H1 (cell line): ENCODE measurements at regions not wholly inside any gene's neighbourhood (a gene's known extent, or its start where the extent isn't known, plus 50 kb on each side); places are given as distances from the start of the nearest gene placed in this dataset.

Source experiments
- CTCF ChIA-PET: fragments of 300-600 bp; sonication (Branson Sonifier 250); formaldehyde crosslinking; loops from one replicate; lab custom pipeline; 2021; ENCODE audit not compliant: partially characterized antibody; lab: Charles Lee
- POLR2A ChIA-PET: fragments of 300-600 bp; sonication (Branson Sonifier 250); formaldehyde crosslinking; loops from one replicate; lab custom pipeline; 2021; ENCODE audit warnings: inconsistent platforms; ENCODE audit not compliant: partially characterized antibody; lab: Charles Lee
- DNase-seq, 2 experiments: peaks; one replicate each; pipeline versions ENCODE4 v3.0.0 to v3.0.0-alpha.2; 2010 to 2022; ENCODE audit warnings: low spot score in 2 of 2, low read depth in 1 of 2, mixed read lengths in 1 of 2
- FAIRE-seq: peaks from 2 replicates; lab custom pipeline; 2011; peaks lifted over from hg19 to GRCh38; lab: Jason Lieb, UNC
- H2AFZ ChIP-seq: 2 replicates; pipeline ENCODE4 v1.8.1; 2012; ENCODE audit warnings: low read length, inconsistent platforms
- H2AK5ac ChIP-seq: 2 replicates; pipeline ENCODE4 v1.6.1; 2013; ENCODE audit warnings: low read depth, low read length
- H2BK120ac ChIP-seq: replicated peaks from 2 replicates; pipeline ENCODE3; 2013; ENCODE audit warnings: low read depth, low read length, inconsistent platforms
- H2BK12ac ChIP-seq: 2 replicates; pipeline ENCODE4 v1.6.1; 2013; ENCODE audit warnings: low read depth, low read length
- H2BK15ac ChIP-seq: 2 replicates; pipeline ENCODE4 v1.6.1; 2013; ENCODE audit warnings: low read length
- H2BK20ac ChIP-seq: 2 replicates; pipeline ENCODE4 v1.6.1; 2013; ENCODE audit warnings: low read length
- H2BK5ac ChIP-seq: 2 replicates; pipeline ENCODE4 v1.6.1; 2013; ENCODE audit warnings: low read depth, low read length
- H3K14ac ChIP-seq: 2 replicates; pipeline ENCODE4 v1.6.1; 2013; ENCODE audit warnings: inconsistent platforms; ENCODE audit not compliant: insufficient read length
- H3K18ac ChIP-seq: 2 replicates; pipeline ENCODE4 v1.6.1; 2013; ENCODE audit warnings: low read length; ENCODE audit errors: extremely low read depth
- H3K23ac ChIP-seq: 2 replicates; pipeline ENCODE4 v1.6.1; 2013; ENCODE audit warnings: inconsistent platforms; ENCODE audit not compliant: insufficient read length
- H3K23me2 ChIP-seq: 2 replicates; pipeline ENCODE4 v1.6.1; 2013; ENCODE audit warnings: low read depth, low read length
- H3K27ac ChIP-seq: 2 replicates; pipeline ENCODE4 v1.6.1; 2011; ENCODE audit warnings: low read depth, low read length, inconsistent platforms
- H3K27me3 ChIP-seq, 4 experiments: replicated peaks in 1 of 4; 1 replicate in 1 of 4; 2 replicates in 3 of 4; pipeline versions ENCODE4 v1.6.1 to v1.8.1; 2011 to 2013; ENCODE audit warnings: low read length in 3 of 4, mild to moderate bottlenecking in 3 of 4, inconsistent platforms in 2 of 4, mixed read lengths in 2 of 4, moderate library complexity in 1 of 4; ENCODE audit not compliant: control insufficient read depth in 3 of 4, insufficient read depth in 3 of 4; ENCODE audit errors: extremely low read depth in 1 of 4
- H3K36me3 ChIP-seq, 4 experiments: 2 replicates each; pipeline versions ENCODE4 v1.6.1 to v1.8.1; 2011 to 2013; ENCODE audit warnings: mild to moderate bottlenecking in 4 of 4, low read length in 3 of 4, moderate library complexity in 2 of 4, control low read depth in 1 of 4, inconsistent platforms in 1 of 4; ENCODE audit not compliant: insufficient read depth in 4 of 4, control insufficient read depth in 2 of 4
- H3K4ac ChIP-seq: replicated peaks from 2 replicates; pipeline ENCODE3; 2013; ENCODE audit warnings: low read length, low read depth, mixed read lengths, inconsistent platforms; ENCODE audit not compliant: insufficient read length
- H3K4me1 ChIP-seq, 4 experiments: replicated peaks in 1 of 4; 1 replicate in 1 of 4; 2 replicates in 3 of 4; pipeline versions ENCODE4 v1.6.1 to v1.8.1; 2011 to 2013; ENCODE audit warnings: low read length in 3 of 4, inconsistent platforms in 2 of 4, mixed read lengths in 1 of 4; ENCODE audit not compliant: insufficient read depth in 4 of 4, control insufficient read depth in 3 of 4
- H3K4me2 ChIP-seq, 2 experiments: 2 replicates each; pipeline versions ENCODE4 v1.6.1 to v1.8.1; 2011 to 2013; ENCODE audit warnings: low read depth in 2 of 2, low read length in 2 of 2, control low read depth in 1 of 2, inconsistent platforms in 1 of 2, mild to moderate bottlenecking in 1 of 2; ENCODE audit not compliant: insufficient read depth in 1 of 2
- H3K4me3 ChIP-seq, 4 experiments: fragments of 200-600, 300-600 bp in 1 of 4; sonication (generic), shearing (Covaris generic), sonication (Bioruptor Twin) in 1 of 4; 2 replicates each; pipeline versions ENCODE4 v1.5.1 to v1.8.1; 2011 to 2016; ENCODE audit warnings: low read length in 4 of 4, low read depth in 3 of 4, control low read depth in 2 of 4, inconsistent platforms in 2 of 4, mild to moderate bottlenecking in 2 of 4, mixed read lengths in 1 of 4, moderate library complexity in 1 of 4; ENCODE audit not compliant: insufficient read depth in 2 of 4; ENCODE audit errors: extremely low read depth in 1 of 4
- H3K56ac ChIP-seq: replicated peaks from 2 replicates; pipeline ENCODE3; 2013; ENCODE audit warnings: low read depth, mild to moderate bottlenecking, mixed read lengths, low read length, inconsistent platforms; ENCODE audit not compliant: insufficient read length
- H3K79me1 ChIP-seq: 2 replicates; pipeline ENCODE4 v1.6.1; 2013; ENCODE audit warnings: low read depth, low read length, control low read depth
- H3K79me2 ChIP-seq, 2 experiments: 2 replicates each; pipeline versions ENCODE4 v1.6.1 to v1.8.1; 2012 to 2013; ENCODE audit warnings: low read length in 2 of 2, mild to moderate bottlenecking in 2 of 2, inconsistent platforms in 1 of 2; ENCODE audit not compliant: insufficient read depth in 2 of 2, control insufficient read depth in 1 of 2
- H3K9ac ChIP-seq, 4 experiments: replicated peaks in 1 of 4; 1 replicate in 1 of 4; 2 replicates in 3 of 4; pipeline versions ENCODE4 v1.6.1 to v1.8.1; 2011 to 2013; ENCODE audit warnings: low read depth in 3 of 4, low read length in 3 of 4, control low read depth in 2 of 4, mild to moderate bottlenecking in 2 of 4, moderate library complexity in 2 of 4, inconsistent platforms in 1 of 4; ENCODE audit errors: extremely low read depth in 1 of 4
- H3K9me3 ChIP-seq, 2 experiments: 2 replicates each; pipeline versions ENCODE4 v1.6.1 to v1.8.1; 2012 to 2013; ENCODE audit warnings: mild to moderate bottlenecking in 2 of 2, moderate library complexity in 2 of 2, control low read depth in 1 of 2, inconsistent platforms in 1 of 2, low read depth in 1 of 2, low read length in 1 of 2, mixed read lengths in 1 of 2; ENCODE audit not compliant: insufficient read depth in 2 of 2
- H4K20me1 ChIP-seq, 2 experiments: replicated peaks in 1 of 2; 2 replicates each; pipeline versions ENCODE3 to v1.8.1; 2011 to 2013; ENCODE audit warnings: inconsistent platforms in 2 of 2, low read length in 2 of 2, mild to moderate bottlenecking in 1 of 2; ENCODE audit not compliant: insufficient read depth in 2 of 2, control insufficient read depth in 1 of 2
- H4K5ac ChIP-seq: 2 replicates; pipeline ENCODE4 v1.6.1; 2013; ENCODE audit warnings: low read length, low read depth, mixed read lengths, inconsistent platforms; ENCODE audit not compliant: insufficient read length
- H4K8ac ChIP-seq: 2 replicates; pipeline ENCODE4 v1.8.0; 2013; ENCODE audit warnings: mild to moderate bottlenecking, moderate library complexity, low read length, inconsistent platforms; ENCODE audit not compliant: insufficient read depth; ENCODE audit errors: extremely low read depth
- H4K91ac ChIP-seq: replicated peaks from 2 replicates; pipeline ENCODE3; 2013; ENCODE audit warnings: low read length, mixed read lengths, inconsistent platforms; ENCODE audit not compliant: insufficient read length
- BRCA1 ChIP-seq: IDR thresholded peaks from 2 replicates; pipeline ENCODE4 v1.6.1; 2012; ENCODE audit warnings: low read depth, low read length, improper control_type of control experiment
- CBX8 ChIP-seq: fragments of 300-800, 300-1000 bp; sonication (generic); IDR thresholded peaks from 2 replicates; pipeline ENCODE4 v1.7.1; 2016; ENCODE audit warnings: low read depth, low read length, borderline replicate concordance
- CTBP2 ChIP-seq: IDR thresholded peaks from 2 replicates; pipeline ENCODE4 v1.7.0; 2011; ENCODE audit warnings: borderline replicate concordance, mild to moderate bottlenecking, moderate library complexity, mixed read lengths, low read length; ENCODE audit not compliant: insufficient read depth, insufficient read length
- EGR1 ChIP-seq: IDR thresholded peaks from 2 replicates; pipeline ENCODE4 v1.6.1; 2011; ENCODE audit warnings: low read depth, low read length, borderline replicate concordance
- GABPA ChIP-seq: IDR thresholded peaks from 2 replicates; pipeline ENCODE4 v1.6.1; 2011; ENCODE audit warnings: mild to moderate bottlenecking, low read length, moderate library complexity, borderline replicate concordance; ENCODE audit not compliant: insufficient read depth
- HDAC6 ChIP-seq: IDR thresholded peaks from one replicate; pipeline ENCODE4 v1.7.1; 2012; ENCODE audit warnings: low read depth, mild to moderate bottlenecking, inconsistent platforms, low read length, moderate library complexity
- JUN ChIP-seq: IDR thresholded peaks from 2 replicates; pipeline ENCODE4 v1.6.1; 2011; ENCODE audit warnings: low read depth, mild to moderate bottlenecking, improper control_type of control experiment, low read length
- KDM1A ChIP-seq: fragments of 200-600, 300-600 bp; sonication (generic); IDR thresholded peaks from 2 replicates; pipeline ENCODE4 v1.7.1; 2016; ENCODE audit warnings: mild to moderate bottlenecking, low read length, borderline replicate concordance
- MAFK ChIP-seq: IDR thresholded peaks from 2 replicates; pipeline ENCODE4 v1.6.1; 2012; ENCODE audit warnings: low read depth, mild to moderate bottlenecking, improper control_type of control experiment, low read length
- NANOG ChIP-seq: IDR thresholded peaks from 2 replicates; pipeline ENCODE4 v1.6.1; 2011; ENCODE audit warnings: low read length, low read depth, mild to moderate bottlenecking, inconsistent platforms; ENCODE audit not compliant: insufficient read depth, poor library complexity, severe bottlenecking
- NRF1 ChIP-seq: IDR thresholded peaks from 2 replicates; pipeline ENCODE4 v1.6.1; 2011; ENCODE audit warnings: mild to moderate bottlenecking, low read depth, low read length, improper control_type of control experiment
- RXRA ChIP-seq: IDR thresholded peaks from 2 replicates; pipeline ENCODE4 v1.6.1; 2011; ENCODE audit warnings: low read depth, mild to moderate bottlenecking, low read length, moderate library complexity; ENCODE audit not compliant: insufficient read depth
- SP1 ChIP-seq: IDR thresholded peaks from 2 replicates; pipeline ENCODE4 v1.6.1; 2011; ENCODE audit warnings: low read depth, low read length
- SP2 ChIP-seq: IDR thresholded peaks from 2 replicates; pipeline ENCODE4 v1.6.1; 2012; ENCODE audit warnings: mild to moderate bottlenecking, low read length, inconsistent platforms
- SP4 ChIP-seq: IDR thresholded peaks from 2 replicates; pipeline ENCODE4 v1.6.1; 2012; ENCODE audit warnings: low read length, inconsistent platforms
- TBP ChIP-seq: IDR thresholded peaks from 2 replicates; pipeline ENCODE4 v1.6.1; 2011; ENCODE audit warnings: low read depth, low read length, improper control_type of control experiment
- TEAD4 ChIP-seq: IDR thresholded peaks from 2 replicates; pipeline ENCODE4 v1.6.1; 2012; ENCODE audit warnings: low read depth, low read length, inconsistent platforms, mixed read lengths
- WGBS, 2 experiments: shearing (Covaris generic) in 1 of 2; methylation state at CpG; one replicate each; pipeline versions ENCODE4 v1.1.6 to v1.1.7; 2013 to 2015; ENCODE audit warnings: low lambda C conversion rate in 2 of 2, mixed read lengths in 2 of 2, inconsistent platforms in 1 of 2, low coverage in 1 of 2, missing lambda C conversion rate in 1 of 2; ENCODE audit not compliant: insufficient replicate concordance in 2 of 2, insufficient coverage in 1 of 2, insufficient read length in 1 of 2; ENCODE audit errors: extremely low coverage in 1 of 2, missing lambda C conversion rate in 1 of 2; 5-methylcytosine and 5-hydroxymethylcytosine counted together

DNA sequence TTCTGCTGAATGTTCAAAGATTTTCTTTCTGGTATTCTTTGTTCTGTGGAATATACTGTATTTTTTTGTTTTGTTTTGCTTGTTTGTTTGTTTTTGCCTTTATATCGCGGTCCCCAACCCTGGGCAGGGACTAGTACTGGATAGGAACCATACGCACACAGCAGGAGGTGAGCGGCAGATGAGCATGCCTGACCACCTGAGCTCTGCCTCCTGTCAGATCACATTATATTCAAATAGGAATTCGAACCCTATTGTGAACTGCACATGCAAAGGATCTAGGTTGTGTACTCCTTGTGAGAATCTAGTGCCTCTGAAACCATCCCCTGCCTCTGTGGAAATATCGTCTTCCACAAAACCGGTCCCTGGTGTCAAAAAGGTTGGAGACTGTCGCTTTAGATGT, 83.3 kb upstream of the ANO3 start:
- no peak overlapping the region for H3K18ac ChIP-seq
- FAIRE-seq: no peak
- H3K9ac ChIP-seq: no peak overlapping the region
- no peak overlapping the region for H4K5ac ChIP-seq
- no peak overlapping the region for H3K4ac ChIP-seq
- H3K9me3 ChIP-seq: no peaks in the 10 kb centered on the region
- H3K79me1 ChIP-seq: no peaks in the 10 kb centered on the region
- H3K79me2 ChIP-seq: no peaks in the 10 kb centered on the region
- 81% methylated on average over 8 of the region's 8 CpGs; no CpG with 5 or more reads in 1 of the 2 experiments for WGBS, 2 experiments
- H3K27ac ChIP-seq: no peak overlapping the region
- no peak for DNase-seq
- H3K14ac ChIP-seq: no peak overlapping the region
- POLR2A ChIA-PET: no interaction called here
- no peak overlapping the region for H3K4me3 ChIP-seq
- no peak overlapping the region for H3K4me2 ChIP-seq
- H2BK5ac ChIP-seq: no peak overlapping the region
- no peaks in the 10 kb centered on the region for H3K23me2 ChIP-seq
- no peaks in the 10 kb centered on the region for H3K36me3 ChIP-seq
- H2AFZ ChIP-seq: no peak overlapping the region
- no peak overlapping the region for H2BK120ac ChIP-seq
- H3K4me1 ChIP-seq: no peaks in the 10 kb centered on the region
- H3K56ac ChIP-seq: no peak overlapping the region
- H4K20me1 ChIP-seq: no peaks in the 10 kb centered on the region
- CTCF ChIA-PET: no interaction called here
- no peaks in the 10 kb centered on the region for H3K27me3 ChIP-seq
- H2BK15ac ChIP-seq: no peak overlapping the region
- H3K23ac ChIP-seq: no peak overlapping the region
- H2BK20ac ChIP-seq: no peak overlapping the region
- H2AK5ac ChIP-seq: no peak overlapping the region
- H4K91ac ChIP-seq: no peak overlapping the region
- H2BK12ac ChIP-seq: no peak overlapping the region
- H4K8ac ChIP-seq: no peak overlapping the region
- TF ChIP-seq MAFK (no peak), GABPA (no peak), BRCA1 (no peak), JUN (no peak), HDAC6 (no peak), SP1 (no peak), TBP (no peak), TEAD4 (no peak), CTBP2 (no peak), SP4 (no peak), EGR1 (no peak), KDM1A (no peak), RXRA (no peak), CBX8 (no peak), NRF1 (no peak), NANOG (no peak), SP2 (no peak)
